ENCODE measurements at regions not wholly inside any gene's neighbourhood (a gene's known extent, or its start where the extent isn't known, plus 50 kb on each side); places are given as distances from the start of the nearest gene placed in this dataset.

- TF ChIP-seq EP300 (IDR thresholded peaks at IDR 0.05; ENCODE audit: borderline replicate concordance) (no peak), YY1 (IDR thresholded peaks at IDR 0.05; ENCODE audit: low read depth) (no peak), CREB1 (IDR thresholded peaks at IDR 0.05; ENCODE audit: low read depth) (no peak), TEAD4 (IDR thresholded peaks at IDR 0.05) (no peak)
Observed at GRCh38 chr5:54754878-54755277, 230.5 kb downstream of the ESM1 start.
